ENCODE measurements at regions not wholly inside any gene's neighbourhood (a gene's known extent, or its start where the extent isn't known, plus 50 kb on each side); places are given as distances from the start of the nearest gene placed in this dataset.

DNA sequence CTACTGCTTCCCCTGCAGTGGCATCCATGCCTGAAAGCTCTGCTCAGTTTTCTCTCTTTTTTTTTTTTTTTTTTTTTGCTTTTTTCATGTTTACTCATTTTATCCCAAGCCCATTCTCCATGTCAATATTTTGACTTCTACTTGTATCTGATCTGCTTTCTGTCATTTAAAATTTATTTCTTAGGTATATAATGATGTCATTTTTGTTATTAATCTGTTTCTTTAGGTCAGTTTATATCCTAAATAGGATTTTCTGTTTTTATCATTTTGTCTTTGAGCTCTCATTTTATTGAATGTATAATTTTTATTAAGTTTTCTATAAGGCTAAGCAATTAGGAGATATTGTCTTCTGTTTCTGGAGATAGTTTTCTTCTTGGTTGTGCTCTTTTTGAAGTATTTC lies 138.5 kb upstream of the PMEPA1 start:
- CTCF ChIA-PET: interaction anchor here (0.6 kb wide), 2 partner anchors 71 to 353 kb away, joined by 3 to 5 read pairs; no protein-coding TSS in a partner anchor
- no peak for DNase-seq (ENCODE audit: low spot score)
- no peak overlapping the region for H3K27ac ChIP-seq
- TF ChIP-seq, protein P1, sequence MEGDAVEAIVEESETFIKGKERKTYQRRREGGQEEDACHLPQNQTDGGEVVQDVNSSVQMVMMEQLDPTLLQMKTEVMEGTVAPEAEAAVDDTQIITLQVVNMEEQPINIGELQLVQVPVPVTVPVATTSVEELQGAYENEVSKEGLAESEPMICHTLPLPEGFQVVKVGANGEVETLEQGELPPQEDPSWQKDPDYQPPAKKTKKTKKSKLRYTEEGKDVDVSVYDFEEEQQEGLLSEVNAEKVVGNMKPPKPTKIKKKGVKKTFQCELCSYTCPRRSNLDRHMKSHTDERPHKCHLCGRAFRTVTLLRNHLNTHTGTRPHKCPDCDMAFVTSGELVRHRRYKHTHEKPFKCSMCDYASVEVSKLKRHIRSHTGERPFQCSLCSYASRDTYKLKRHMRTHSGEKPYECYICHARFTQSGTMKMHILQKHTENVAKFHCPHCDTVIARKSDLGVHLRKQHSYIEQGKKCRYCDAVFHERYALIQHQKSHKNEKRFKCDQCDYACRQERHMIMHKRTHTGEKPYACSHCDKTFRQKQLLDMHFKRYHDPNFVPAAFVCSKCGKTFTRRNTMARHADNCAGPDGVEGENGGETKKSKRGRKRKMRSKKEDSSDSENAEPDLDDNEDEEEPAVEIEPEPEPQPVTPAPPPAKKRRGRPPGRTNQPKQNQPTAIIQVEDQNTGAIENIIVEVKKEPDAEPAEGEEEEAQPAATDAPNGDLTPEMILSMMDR (conservative IDR thresholded peaks at IDR 0.05; ENCODE audit: low read depth): no peak
- POLR2A ChIA-PET (ENCODE audit: low non-redundant PET): no interaction called here

DNA sequence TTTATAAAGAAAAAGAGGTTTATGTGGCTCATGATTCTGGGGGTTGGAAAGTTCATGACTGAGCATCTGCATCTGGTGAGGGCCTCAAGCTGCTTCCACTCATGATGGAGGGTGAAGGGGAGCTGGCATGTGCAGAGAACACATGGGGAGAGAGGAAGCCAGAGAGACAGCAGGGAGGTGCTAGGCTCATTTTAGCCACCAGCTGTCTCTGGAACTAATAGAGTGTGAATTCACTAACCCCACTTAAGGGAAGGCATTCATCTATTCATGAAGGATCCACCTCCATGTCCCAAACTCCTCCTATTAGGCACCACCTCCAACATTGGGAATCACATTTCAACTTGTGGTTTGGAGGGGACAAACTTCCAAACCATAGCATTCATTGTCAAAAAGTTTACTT lies 137.3 kb upstream of the PMEPA1 start:
- ChIA-PET POLR2A (ENCODE audit: low non-redundant PET) (no interaction called here), CTCF (no interaction called here)
- TF ChIP-seq, protein P1 (conservative IDR thresholded peaks at IDR 0.05; ENCODE audit: low read depth): no peak
- H3K27ac ChIP-seq: no peak overlapping the region
- no peak for DNase-seq (ENCODE audit: low spot score)

DNA sequence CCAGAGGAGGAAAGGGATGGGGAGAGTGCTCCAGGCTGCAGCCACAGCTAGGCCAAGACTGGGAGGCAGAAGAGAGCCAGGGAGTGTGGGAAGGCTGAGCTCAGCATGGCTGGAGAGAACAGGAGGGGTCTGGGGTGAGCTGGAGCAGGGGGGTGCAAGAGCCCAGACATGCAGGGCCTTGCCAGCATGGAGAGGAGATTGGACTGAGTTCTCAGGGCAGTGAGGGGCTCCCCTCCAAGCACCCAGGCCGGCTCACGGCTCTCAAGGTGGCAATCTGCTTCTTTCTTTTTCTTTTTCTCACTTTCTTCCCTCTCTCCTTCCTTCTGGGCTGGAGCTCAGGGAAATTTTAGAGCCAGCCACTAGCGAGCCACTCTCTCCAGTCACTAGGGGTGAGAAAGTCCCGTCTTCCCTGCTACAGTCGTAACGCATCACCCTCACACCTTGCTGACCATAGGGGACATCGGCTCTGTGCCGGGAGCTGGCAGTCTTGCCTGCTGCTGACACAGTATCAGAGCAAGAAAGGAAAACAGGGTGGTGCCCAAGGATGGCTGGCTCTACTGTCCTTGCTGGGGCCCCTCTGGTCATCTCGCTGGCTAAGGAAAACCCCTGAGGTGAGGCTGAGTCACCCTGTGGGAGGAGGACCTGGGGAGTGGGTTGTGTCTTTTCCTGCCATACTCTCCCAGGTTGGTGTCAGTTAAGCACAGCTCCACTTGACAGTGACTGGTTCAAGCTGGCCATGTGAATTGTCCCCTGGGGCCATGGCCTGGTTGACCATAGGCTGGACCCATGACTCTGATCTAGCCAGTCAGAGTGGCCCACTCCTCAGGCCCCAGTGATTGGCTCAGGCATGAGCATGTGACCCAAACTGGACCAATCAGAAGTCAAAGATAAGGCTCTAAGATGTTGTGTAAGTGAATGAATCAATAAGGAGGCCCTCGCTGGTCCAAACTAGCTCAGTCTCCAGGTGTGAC lies 135.1 kb upstream of the PMEPA1 start:
- H3K27ac ChIP-seq: no peak overlapping the region
- ChIA-PET CTCF (interaction anchor here (0.7 kb wide), 1 partner anchor 159 kb away, joined by 3 read pairs; no protein-coding TSS in a partner anchor), POLR2A (ENCODE audit: low non-redundant PET) (no interaction called here)
- TF ChIP-seq, protein P1 (conservative IDR thresholded peaks at IDR 0.05; ENCODE audit: low read depth): no peak
- DNase-seq (ENCODE audit: low spot score): no peak

DNA sequence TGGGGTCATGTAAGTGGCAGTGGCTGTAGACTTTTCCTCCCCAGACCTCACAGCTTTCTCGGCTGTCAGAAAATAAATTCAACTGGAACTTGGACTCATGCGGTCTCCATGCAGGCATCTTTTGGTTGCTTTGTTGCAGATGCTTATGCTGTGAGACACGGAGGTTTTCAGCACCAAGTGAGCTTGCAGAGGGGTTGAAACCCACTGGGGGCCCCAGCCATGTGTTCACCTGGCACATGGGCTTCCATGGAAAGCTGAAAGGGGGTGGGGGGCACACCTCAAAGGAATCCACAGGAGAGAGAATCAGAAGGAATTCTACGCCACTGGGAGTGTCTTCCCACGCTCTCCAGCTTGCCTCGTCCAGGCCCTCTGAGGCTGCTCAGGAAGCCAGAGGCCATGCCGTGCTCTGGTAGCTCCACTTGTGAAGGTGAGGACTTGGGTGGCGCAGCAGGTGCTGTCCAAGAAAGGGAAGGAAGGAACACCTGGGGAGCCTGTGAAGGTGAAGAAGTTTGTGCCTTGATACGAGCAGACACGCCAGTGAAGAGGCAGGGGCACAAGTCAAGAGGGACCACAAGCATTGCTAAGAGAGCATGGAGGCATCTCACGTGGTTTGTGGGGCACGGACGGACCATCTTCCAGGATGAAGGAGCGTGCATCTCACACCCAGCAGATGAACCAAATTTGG lies 134.3 kb upstream of the PMEPA1 start:
- no peak overlapping the region for H3K27ac ChIP-seq
- TF ChIP-seq, protein P1 (conservative IDR thresholded peaks at IDR 0.05; ENCODE audit: low read depth): no peak
- no peak for DNase-seq (ENCODE audit: low spot score)
- ChIA-PET POLR2A (ENCODE audit: low non-redundant PET) (no interaction called here), CTCF (interaction anchor here (0.6 to 0.8 kb wide), 3 partner anchors 35 to 160 kb away, joined by 3 to 4 read pairs (median 4); no protein-coding TSS in a partner anchor)

DNA sequence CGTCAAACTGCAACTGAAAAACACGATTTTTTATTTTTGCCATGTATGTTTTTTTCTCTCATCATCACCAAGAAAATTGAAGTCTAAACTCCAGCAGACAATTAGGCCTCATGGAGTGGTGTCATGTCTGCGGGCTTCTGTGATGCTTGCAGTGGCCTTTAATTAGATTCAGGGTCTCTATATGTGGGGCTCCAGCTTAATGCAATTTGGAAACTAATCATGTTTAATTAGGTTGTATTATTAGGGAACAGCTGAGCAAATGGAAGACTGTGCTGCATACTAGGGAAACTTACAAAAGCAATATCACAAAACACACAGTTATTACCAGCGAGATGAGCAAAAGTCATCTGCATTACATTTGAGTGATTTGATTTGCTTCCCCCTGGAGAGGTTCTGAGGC lies 132.9 kb upstream of the PMEPA1 start:
- H3K27ac ChIP-seq: no peak overlapping the region
- POLR2A ChIA-PET (ENCODE audit: low non-redundant PET): no interaction called here
- no peak for DNase-seq (ENCODE audit: low spot score)
- TF ChIP-seq, protein P1 (conservative IDR thresholded peaks at IDR 0.05; ENCODE audit: low read depth): no peak
- CTCF ChIA-PET: interaction anchor here (0.6 kb wide), 1 partner anchor 73 kb away, joined by 3 read pairs; no protein-coding TSS in a partner anchor

DNA sequence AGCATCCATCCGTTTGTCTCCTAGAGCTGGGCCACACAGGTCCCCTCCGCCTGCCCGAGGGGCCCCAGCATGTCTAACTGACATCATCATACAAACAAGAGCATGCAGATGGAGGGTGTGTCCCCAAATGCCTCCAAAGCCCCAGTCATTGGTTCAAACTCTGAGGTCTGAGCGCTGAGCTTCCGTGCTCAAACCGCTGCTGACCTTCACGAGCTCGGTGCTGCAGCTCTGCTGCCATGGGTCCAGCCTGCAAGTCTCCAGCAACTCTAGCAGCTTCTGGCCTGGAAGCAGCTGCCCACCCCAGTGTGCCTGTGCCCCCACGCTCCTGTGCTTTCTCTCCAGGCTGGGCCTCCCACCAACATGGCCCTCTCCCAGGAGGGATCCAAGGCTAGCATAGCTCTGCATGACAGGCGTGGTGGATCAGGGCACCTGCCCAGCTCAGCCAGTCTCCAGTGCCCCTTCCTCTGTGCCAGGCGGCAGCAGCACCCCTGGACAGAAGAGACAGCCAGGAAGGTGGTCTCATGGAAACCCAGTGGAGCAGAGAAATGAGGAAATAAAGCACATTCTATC lies 131.6 kb upstream of the PMEPA1 start:
- ChIA-PET CTCF (interaction anchor here (0.5 kb wide), 1 partner anchor 10 kb away, joined by 3 read pairs; no protein-coding TSS in a partner anchor), POLR2A (ENCODE audit: low non-redundant PET) (no interaction called here)
- TF ChIP-seq, protein P1 (conservative IDR thresholded peaks at IDR 0.05; ENCODE audit: low read depth): no peak
- H3K27ac ChIP-seq: no peak overlapping the region
- no peak for DNase-seq (ENCODE audit: low spot score)

Measured in RWPE1 (cell line).